SH-SY5Y (cell line): ENCODE measurements at regions not wholly inside any gene's neighbourhood (a gene's known extent, or its start where the extent isn't known, plus 50 kb on each side); places are given as distances from the start of the nearest gene placed in this dataset.

Experiments
- GATA2 ChIP-seq: IDR thresholded peaks from 2 replicates; pipeline ENCODE4 v1.6.1; 2011; ENCODE audit warnings: mild to moderate bottlenecking, low read depth, low read length
- GATA3 ChIP-seq: IDR thresholded peaks from 2 replicates; pipeline ENCODE4 v1.6.1; 2011; ENCODE audit warnings: low read depth, mild to moderate bottlenecking, low read length, moderate library complexity

GRCh38 chr3:170814822-170815221 lies 55.2 kb downstream of the RPL22L1 start:
- no peak for TF ChIP-seq GATA3
- TF ChIP-seq GATA2: no peak

DNA sequence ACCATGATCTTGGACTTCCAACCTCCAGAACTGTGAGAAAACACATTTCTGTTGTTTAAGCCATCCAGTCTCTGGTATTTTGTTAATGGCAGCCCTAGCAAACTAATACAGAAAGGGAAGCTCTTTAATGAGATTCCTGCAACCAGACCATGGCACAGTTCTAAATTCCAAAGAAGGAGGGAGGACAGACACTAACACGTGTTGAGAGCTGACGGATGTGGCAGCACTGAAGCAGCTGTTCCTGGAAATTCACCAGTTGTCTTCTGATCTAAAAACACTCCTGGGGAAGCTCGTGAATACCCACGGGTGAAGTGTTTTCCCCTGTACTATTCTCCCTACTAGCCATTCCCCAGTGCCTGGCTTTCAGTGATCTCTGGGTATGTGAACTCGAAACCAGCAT lies 56.7 kb downstream of the RPL22L1 start:
- TF ChIP-seq GATA3 (no peak), GATA2 (no peak)

- no peak for TF ChIP-seq GATA2
- no peak for TF ChIP-seq GATA3
Observed at GRCh38 chr3:170811928-170812591, 57.9 kb downstream of the RPL22L1 start.

DNA sequence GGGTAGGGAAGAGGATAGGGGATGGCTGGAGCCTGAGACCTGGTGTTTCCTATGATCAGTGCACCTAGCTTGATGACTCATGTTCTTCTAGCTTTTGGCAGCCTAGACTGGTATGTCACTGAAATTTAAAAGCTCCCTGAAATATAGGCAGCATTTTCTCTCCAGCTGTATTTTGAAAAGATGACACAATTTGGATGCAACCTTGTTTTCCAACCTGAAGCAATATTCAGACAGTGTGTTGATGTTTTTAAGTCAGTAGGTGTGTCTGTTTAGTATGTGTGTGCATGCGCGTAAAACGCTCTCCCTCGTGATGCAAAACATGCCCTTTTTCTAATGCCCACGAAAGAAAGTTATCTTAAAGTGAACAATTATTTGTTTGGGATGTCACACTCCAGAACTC lies 58.5 kb downstream of the RPL22L1 start:
- TF ChIP-seq GATA2: no peak
- no peak for TF ChIP-seq GATA3

DNA sequence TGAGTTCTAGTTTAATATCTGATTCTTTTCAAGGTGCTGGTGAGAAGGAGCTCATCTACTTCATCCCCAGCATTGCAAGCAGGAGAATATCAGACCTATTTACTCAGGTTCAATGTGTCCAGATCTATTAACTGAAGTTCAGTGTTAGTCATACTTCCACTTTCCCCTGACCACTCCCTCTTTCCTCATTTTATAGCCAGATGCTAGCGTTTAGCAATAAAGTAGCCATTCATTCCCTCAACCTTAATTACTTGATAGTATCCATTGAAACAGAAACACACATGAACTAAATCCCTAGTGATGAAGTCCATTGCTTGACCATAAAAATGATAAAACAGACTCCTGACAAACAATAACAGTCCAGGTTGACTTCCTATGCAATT lies 60.0 kb downstream of the RPL22L1 start:
- TF ChIP-seq GATA2: no peak
- no peak for TF ChIP-seq GATA3

GRCh38 chr3:170809007-170809974 lies 60.7 kb downstream of the RPL22L1 start:
- TF ChIP-seq GATA3: no peak
- TF ChIP-seq GATA2: no peak

DNA sequence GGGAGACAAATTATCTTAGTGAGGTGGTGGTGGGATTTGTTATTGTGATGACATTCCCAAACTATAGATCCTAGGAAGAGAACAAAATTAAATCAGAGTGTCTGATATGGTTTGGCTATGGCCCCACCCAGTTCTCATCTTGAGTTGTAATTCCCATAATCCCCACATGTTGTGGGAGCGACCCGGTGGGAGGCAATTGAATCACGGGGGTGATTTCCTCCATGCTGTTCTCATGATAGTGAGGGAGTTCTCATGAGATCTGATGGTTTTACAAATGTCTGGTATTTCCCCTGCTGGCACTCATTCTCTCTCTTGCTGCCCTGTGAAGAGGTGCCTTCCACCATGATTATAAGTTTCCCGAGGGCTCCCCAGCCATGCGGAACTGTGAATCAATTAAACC lies 62.0 kb downstream of the RPL22L1 start:
- TF ChIP-seq GATA3 (no peak), GATA2 (no peak)

GRCh38 chr3:170806676-170807075 lies 63.3 kb downstream of the RPL22L1 start:
- TF ChIP-seq GATA3: no peak
- TF ChIP-seq GATA2: no peak

GRCh38 chr3:170806141-170806540 lies 63.9 kb downstream of the RPL22L1 start:
- TF ChIP-seq GATA2 (no peak), GATA3 (no peak)

- no peak for TF ChIP-seq GATA2
- no peak for TF ChIP-seq GATA3
Observed at GRCh38 chr3:170804078-170804477, 65.9 kb downstream of the RPL22L1 start.

DNA sequence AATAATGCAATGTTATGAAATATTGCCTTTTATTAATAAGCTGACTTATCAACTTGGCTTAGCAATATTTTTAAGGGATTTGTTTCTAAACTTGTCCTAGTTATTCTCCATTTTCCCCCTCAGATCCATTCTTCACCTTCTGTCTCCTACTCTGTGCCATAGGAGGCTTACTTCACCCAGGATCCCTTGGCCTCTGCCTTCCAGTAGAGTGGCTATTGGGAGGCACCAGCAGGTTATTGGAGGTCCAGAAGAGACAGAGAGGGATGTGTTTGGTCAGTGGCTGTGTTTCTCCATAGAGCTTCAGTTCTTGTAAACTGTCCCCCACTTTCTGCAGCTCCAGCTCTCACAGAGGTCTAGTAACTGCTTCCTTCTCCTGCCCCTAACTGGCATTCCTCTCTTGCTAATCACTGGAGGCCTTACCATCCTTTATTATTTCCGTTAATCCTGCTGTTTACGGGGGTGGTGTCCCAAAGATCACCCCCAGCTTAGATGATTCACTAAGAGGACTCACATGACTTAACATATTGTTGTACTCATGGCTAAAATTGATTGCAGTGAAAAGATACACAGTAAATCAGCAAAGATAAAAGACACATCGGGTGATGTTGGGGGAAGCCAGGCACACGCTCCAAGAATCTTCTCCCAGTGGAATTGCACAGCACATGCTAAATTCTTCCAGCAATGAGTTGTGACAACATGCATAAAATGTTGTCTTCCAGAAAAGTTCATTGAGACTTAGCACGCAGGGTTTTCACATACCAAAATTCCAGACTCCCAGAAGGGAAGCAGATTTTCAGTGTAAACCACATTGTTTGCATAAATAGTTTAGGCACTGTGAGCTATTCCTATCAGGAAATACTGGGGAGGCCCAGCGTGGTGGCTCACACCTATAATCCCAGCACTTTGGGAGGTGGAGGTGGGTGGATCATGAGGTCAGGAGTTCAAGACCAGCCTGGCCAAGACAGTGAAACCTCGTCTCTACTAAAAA lies 67.5 kb downstream of the RPL22L1 start:
- TF ChIP-seq GATA3 (no peak), GATA2 (no peak)

GRCh38 chr3:170801597-170801996 lies 68.4 kb downstream of the RPL22L1 start:
- no peak for TF ChIP-seq GATA3
- no peak for TF ChIP-seq GATA2

GRCh38 chr3:170799009-170799408 lies 71.0 kb downstream of the RPL22L1 start:
- TF ChIP-seq GATA2: no peak
- TF ChIP-seq GATA3: no peak

DNA sequence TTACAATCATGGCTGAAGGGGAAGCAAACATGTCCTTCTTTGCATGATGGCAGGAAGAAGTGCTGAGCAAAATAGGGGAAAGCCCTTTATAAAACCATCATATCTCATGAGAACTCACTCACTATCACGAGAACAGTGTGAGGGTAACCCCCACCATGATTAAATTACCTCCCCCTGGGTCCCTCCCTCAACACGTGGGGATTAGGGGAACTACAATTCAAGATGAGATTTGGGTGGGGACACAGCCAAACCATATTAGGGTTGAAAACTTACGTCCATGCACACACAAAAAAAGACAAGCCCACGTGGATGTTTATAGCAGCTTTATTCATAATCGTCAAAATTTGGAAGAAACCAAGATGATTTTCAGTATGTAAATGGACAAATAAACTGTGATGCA lies 72.3 kb downstream of the RPL22L1 start:
- TF ChIP-seq GATA2 (no peak), GATA3 (no peak)
